ENCODE measurements at regions not wholly inside any gene's neighbourhood (a gene's known extent, or its start where the extent isn't known, plus 50 kb on each side); places are given as distances from the start of the nearest gene placed in this dataset.

- CTCF ChIA-PET: no interaction called here
- H3K4me3 ChIP-seq (ENCODE audit: low read depth, low read length): no peak overlapping the region
Observed at GRCh38 chr16:9206156-9206555, 114.7 kb downstream of the HAPSTR1 start.

GRCh38 chr16:9212621-9213020 is 121.2 kb downstream of the HAPSTR1 start:
- CTCF ChIA-PET: no interaction called here
- H3K36me3 ChIP-seq (ENCODE audit: control insufficient read depth, insufficient read depth, low read length): no peaks in the 10 kb centered on the region
- no peak for TF ChIP-seq CTCF (IDR thresholded peaks at IDR 0.05; ENCODE audit: insufficient read depth, low read depth, low read length)
- H3K27me3 ChIP-seq (ENCODE audit: control insufficient read depth, insufficient read depth, low read length): no peaks in the 10 kb centered on the region
- no peak overlapping the region for H3K4me3 ChIP-seq (ENCODE audit: low read depth, low read length)
- POLR2A ChIA-PET: no interaction called here
- DNase-seq (ENCODE audit: low read depth): no peak

More at GRCh38 chr16:9206156-9206555, 114.7 kb downstream of the HAPSTR1 start:
- TF ChIP-seq CTCF (IDR thresholded peaks at IDR 0.05; ENCODE audit: insufficient read depth, low read depth, low read length): no peak
- no peaks in the 10 kb centered on the region for H3K27me3 ChIP-seq (ENCODE audit: control insufficient read depth, insufficient read depth, low read length)
- POLR2A ChIA-PET: no interaction called here
- DNase-seq (ENCODE audit: low read depth): no peak
- no peaks in the 10 kb centered on the region for H3K36me3 ChIP-seq (ENCODE audit: control insufficient read depth, insufficient read depth, low read length)

- POLR2A ChIA-PET: no interaction called here
- Histone ChIP-seq H3K4me3 (ENCODE audit: low read depth, low read length) (no peak overlapping the region), H3K27me3 (ENCODE audit: control insufficient read depth, insufficient read depth, low read length) (no peaks in the 10 kb centered on the region), H3K36me3 (ENCODE audit: control insufficient read depth, insufficient read depth, low read length) (no peaks in the 10 kb centered on the region)
- CTCF ChIA-PET: no interaction called here
- no peak for TF ChIP-seq CTCF (IDR thresholded peaks at IDR 0.05; ENCODE audit: insufficient read depth, low read depth, low read length)
- no peak for DNase-seq (ENCODE audit: low read depth)
Observed at GRCh38 chr16:9219813-9220212, 128.4 kb downstream of the HAPSTR1 start.

- Histone ChIP-seq H3K27me3 (ENCODE audit: control insufficient read depth, insufficient read depth, low read length) (no peaks in the 10 kb centered on the region), H3K4me3 (ENCODE audit: low read depth, low read length) (no peak overlapping the region), H3K36me3 (ENCODE audit: control insufficient read depth, insufficient read depth, low read length) (no peaks in the 10 kb centered on the region)
- POLR2A ChIA-PET: no interaction called here
- peak; percentile 35 for TF ChIP-seq CTCF (IDR thresholded peaks at IDR 0.05; ENCODE audit: insufficient read depth, low read depth, low read length)
- CTCF ChIA-PET: interaction anchor here (1.2 kb wide), 1 partner anchor 326 kb away, joined by 3 read pairs; no protein-coding TSS in a partner anchor
- no peak for DNase-seq (ENCODE audit: low read depth)
Observed at GRCh38 chr16:9225527-9226316, 134.3 kb downstream of the HAPSTR1 start.

- Histone ChIP-seq H3K36me3 (ENCODE audit: control insufficient read depth, insufficient read depth, low read length) (no peaks in the 10 kb centered on the region), H3K4me3 (ENCODE audit: low read depth, low read length) (no peak overlapping the region), H3K27me3 (ENCODE audit: control insufficient read depth, insufficient read depth, low read length) (no peaks in the 10 kb centered on the region)
- POLR2A ChIA-PET: no interaction called here
- no peak for DNase-seq (ENCODE audit: low read depth)
- TF ChIP-seq CTCF (IDR thresholded peaks at IDR 0.05; ENCODE audit: insufficient read depth, low read depth, low read length): no peak
- CTCF ChIA-PET: interaction anchor here (0.9 kb wide), 1 partner anchor 31 kb away, joined by 3 read pairs; no protein-coding TSS in a partner anchor
Observed at GRCh38 chr16:9226924-9227323, 135.5 kb downstream of the HAPSTR1 start.

Measured in BJ (cell line).